ENCODE measurements at regions not wholly inside any gene's neighbourhood (a gene's known extent, or its start where the extent isn't known, plus 50 kb on each side); places are given as distances from the start of the nearest gene placed in this dataset.

DNA sequence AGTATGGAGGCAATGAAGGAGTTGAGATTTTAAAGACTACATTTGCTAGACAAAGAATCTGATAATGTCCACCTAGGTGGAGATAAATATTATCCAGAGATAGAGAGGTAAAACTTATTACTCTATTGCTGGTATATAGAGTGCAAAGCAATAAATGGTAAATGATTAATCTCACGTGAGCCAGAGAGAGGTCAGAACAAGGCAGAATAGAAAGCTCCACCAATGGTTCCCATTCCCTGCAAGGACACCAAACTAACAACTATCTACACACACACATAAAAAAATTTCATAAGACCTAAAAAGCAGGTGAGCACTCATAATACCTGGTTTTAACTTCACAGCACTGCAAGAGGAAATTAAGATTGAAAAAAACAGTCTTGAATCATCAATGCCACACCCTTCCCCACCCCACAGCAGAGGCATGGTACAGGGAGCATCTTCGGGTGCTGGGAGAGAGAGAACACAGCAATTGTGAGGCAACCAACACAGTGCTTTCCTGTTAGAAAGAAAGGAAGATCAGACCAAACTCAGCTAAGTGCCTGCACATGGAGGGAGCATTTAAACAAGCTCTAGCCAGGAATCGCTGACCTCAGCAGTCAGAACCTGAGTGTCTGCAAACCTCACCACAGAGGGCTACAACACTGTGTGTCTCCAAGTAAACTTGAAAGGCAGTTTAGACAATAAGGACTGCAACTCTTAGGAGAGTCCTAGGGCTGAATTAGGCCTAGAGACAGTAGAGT, 1432.6 kb upstream of the TMEFF2 start:
- DNase-seq: no peak

DNA sequence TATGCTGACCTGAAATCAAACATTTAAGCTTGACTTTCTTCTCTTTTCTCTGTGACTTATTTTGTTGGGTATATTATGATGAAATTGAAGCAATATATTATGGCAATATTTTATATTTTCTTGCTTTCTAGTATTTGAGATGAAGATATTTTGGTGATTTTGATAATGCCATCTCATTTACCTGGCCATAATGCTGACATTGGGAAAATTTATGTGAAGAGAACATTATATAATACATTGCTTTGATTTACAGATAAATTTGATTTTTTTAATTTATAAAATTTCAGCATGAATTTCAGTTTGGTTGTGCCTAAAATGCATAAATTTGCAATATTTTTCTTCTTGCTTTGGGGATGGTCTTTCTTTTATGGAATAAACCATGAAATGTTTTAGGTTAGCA, 1413.7 kb upstream of the TMEFF2 start:
- DNase-seq: no peak

DNA sequence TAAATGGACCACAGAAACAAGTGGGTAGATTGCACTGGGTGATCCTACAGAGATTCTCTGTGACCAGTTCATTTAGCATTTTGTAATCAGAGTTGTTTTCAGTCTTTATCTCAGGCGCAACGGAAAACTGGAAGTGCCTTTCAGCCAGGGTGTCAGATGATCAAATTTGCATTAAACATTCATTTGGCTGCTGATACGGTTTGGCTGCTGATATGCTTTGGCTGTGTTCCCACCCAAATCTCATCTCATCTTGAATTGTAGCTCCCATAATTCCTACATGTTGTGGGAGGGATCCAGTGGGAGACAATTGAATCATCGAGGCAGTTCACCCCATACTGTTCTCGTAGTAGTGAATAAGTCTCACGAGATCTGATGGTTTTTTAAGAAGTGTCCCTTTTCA, 1396.1 kb upstream of the TMEFF2 start:
- no peak for DNase-seq

- no peak for DNase-seq
These were observed 1389.8 kb upstream of the TMEFF2 start for GRCh38 chr2:193584522-193584938.

GRCh38 chr2:193583638-193584400, 1389.1 kb upstream of the TMEFF2 start:
- no peak for DNase-seq

- no peak for DNase-seq
These were observed 1387.1 kb upstream of the TMEFF2 start for GRCh38 chr2:193581807-193582206.

DNA sequence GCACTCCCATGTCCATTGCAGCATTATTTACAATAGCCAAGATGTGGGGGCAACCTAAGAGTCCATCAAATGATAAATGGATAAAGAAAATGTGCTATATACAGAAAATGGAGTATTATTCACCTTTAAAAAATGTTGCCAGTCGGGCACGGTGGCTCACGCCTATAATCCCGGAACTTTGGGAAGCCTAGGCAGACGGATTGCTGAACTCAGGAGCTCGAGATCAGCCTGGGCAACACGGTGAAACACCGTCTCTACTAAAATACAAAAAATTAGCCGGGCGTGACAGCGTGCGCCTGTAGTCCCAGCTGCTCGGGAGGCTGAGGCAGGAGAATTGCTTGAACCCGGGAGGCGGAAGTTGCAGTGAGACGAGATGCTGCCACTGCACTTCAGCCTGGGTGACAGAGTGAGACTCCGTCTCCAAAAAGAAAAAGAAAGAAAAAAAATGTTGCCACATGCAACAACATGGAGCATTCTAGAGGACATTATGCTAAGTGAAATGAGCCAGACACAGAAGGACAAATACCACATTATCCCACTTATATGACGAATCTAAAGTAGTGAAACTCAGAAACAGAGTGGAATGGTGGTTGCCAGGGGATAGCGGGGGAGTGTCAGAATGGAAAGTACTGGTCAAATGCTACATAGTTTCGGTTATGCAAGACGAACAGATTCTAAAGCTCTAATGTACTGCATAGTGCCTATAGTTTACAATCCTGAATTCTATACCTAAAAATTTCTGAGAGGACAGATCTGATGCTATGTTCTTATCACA, 1385.6 kb upstream of the TMEFF2 start:
- DNase-seq: no peak

GRCh38 chr2:193566886-193567285, 1372.2 kb upstream of the TMEFF2 start:
- DNase-seq: no peak

GRCh38 chr2:193566276-193566675, 1371.5 kb upstream of the TMEFF2 start:
- no peak for DNase-seq

- no peak for DNase-seq
These were observed 1367.3 kb upstream of the TMEFF2 start for GRCh38 chr2:193562031-193562430.

- no peak for DNase-seq
These were observed 1366.3 kb upstream of the TMEFF2 start for GRCh38 chr2:193561054-193561453.

GRCh38 chr2:193556766-193557470, 1362.2 kb upstream of the TMEFF2 start:
- DNase-seq: no peak

DNA sequence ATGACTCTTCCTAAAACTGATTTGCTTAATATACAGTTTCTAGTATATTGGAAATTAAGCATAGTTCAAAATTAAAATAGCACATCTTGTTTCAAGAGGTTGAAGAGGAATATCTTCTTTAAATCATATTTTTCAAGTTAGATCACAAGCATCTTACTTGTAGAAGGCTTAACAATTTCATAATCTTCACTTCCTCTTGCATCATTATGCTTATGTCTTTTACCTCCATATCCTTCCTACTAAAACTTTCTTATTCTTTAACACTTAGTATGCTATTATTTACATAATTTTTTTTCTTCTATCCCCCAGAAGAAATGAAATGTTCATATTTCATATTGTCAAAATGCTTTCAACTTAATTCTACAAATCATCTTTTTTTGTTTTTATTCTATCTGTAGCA, 1354.9 kb upstream of the TMEFF2 start:
- no peak for DNase-seq

DNA sequence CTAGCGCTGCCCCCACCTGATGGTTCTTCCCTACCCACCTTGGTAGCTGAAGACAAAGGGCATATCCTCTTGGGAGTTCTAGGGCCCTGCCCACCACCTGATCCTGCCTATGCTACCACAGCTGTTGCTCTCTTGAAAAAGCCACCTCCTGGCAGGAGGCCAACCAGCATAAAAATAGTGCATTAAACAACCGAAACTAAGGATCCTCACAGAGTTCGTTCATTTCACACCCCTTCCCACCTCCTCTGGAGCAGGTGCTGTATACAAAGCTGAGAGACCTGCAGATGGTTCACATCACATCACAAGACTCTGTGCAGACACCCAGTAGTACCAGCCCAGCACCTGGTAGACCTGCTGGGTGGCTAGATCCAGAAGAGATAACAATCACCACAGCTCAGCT, 1348.0 kb upstream of the TMEFF2 start:
- DNase-seq: no peak

DNA sequence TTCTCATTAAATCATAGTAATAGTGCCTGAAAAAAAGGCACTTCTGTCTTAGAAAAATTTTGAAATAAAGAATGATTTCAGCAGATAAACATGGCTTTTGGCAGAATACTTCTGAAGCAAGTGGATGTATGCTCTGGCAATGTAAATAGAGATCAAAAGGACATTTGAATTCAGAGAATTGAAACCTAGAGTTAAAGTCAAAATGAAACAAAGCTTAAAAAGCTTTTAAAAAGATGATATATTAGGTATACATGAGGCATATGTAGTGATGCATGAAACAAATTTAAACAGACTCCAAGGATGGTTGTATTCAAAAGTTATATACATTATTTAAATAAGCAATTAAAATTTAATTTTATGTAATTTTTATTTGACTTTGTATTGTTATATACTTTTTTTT, 1344.5 kb upstream of the TMEFF2 start:
- DNase-seq: no peak

DNA sequence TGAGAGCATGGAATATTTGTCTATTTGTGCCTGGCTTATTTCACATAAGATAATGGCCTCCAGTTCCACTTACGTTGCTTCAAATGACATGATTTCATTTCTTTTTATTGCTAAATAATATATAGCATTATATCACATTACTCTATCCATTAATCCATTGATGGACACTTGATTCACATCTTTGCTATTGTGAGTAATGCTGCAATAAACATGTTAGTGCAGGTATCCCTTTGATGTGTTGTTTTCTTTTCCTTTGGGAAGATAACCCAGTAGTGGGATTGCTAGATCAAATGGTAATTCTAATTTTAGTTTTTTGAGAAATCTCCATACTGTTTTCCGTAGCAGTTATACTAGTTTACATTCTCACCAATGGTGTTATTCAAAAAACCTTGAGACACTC, 1343.3 kb upstream of the TMEFF2 start:
- no peak for DNase-seq

DNA sequence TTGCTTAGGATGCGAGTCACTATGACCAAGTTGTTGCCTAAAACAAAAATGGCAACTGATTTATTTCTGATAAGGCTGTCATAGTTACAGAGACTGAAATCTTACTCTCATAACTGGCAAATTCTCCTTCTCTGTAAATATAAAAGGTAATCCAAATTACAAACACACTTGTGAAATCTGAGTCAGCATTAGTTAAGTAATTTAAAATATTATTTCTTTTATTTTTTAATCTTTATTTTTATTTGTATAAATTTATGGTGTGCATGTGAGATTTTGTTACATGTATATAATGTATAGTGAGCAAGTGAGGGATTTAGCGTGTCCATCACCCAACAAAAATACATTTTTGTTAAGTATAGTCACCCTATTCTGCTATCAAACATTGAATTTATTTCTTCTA, 1342.8 kb upstream of the TMEFF2 start:
- DNase-seq: no peak

DNA sequence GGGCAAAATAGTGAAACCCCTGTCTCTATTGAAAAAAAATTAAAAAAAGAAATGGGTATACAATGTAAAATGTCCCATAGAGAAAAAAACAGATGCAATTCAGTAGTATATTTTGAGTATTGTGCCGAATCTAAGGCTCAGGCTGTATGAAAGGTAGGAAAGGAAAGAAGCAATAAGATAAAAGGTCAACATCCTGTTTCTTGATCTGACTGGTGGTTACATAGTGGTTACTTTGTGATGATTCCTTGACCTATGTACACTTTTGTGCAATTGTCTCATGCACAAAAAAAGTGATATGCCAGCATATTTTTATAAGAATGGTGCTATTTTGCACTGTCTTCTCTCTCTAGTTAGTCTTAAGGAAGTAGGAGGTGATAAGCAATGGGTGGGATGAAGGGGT, 1333.7 kb upstream of the TMEFF2 start:
- DNase-seq: no peak

- no peak for DNase-seq
These were observed 1332.4 kb upstream of the TMEFF2 start for GRCh38 chr2:193527146-193527545.

- DNase-seq: no peak
These were observed 1328.9 kb upstream of the TMEFF2 start for GRCh38 chr2:193523662-193524061.

DNA sequence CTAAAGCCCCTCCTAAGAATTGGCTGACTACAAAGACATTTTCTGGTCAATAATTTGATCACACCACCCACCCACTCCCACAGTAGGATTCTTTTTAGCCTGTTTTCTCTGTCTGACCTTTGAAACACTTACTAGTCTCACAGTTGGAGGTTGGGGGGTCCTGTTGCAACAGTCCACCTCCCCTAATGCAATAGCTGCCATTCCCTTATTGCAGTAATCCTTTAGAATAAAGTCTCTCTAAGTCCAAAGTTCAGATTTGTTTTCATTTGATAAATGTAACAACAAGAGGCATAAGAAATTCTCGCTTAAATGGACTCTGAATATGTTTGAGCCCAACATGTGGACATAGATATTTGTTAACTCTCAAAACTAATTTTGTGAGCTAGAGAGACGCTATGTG, 1326.8 kb upstream of the TMEFF2 start:
- no peak for DNase-seq

DNA sequence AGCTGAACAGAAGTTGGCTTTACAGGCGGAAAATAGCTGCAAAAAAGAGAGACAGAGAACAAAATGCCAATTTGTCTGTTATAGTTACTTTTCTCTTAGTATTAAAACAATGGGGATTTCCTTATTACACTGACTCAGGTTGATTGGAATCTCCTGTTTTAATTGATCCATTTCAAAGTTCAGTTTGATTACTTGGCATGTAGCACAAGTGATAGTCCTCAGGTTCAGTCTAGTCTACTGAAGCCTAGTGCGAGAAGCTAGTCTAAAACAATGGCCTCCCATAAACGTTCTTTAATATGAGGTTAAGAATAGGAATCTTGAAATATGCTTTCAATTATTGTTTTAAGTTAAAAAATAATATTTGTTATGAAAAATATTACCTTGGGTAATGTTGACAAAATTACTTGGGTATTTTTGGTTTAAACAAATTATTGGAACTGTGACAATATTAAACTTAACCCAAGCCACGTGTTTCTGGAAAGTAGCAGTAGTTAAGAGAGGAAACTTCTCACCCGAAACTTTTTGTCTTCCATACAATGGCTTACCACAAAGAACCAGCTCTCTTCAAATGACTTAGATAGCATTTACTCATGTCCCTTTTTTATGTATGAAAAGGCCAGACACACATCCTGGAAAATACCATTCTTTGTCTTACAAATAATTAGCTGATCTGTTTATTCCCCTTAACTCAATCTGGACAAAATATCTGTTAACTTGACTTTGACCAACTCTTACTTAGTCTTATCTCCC, 1326.2 kb upstream of the TMEFF2 start:
- DNase-seq: no peak

All from CD4-positive, alpha-beta T cell treated with Interleukin-6 for 4 hours (primary cell).